GM19395 (cell line): ENCODE measurements at regions not wholly inside any gene's neighbourhood (a gene's known extent, or its start where the extent isn't known, plus 50 kb on each side); places are given as distances from the start of the nearest gene placed in this dataset.
A peak's percentile ranks its signal among the peaks of the same experiment; 100 is the strongest.
"Not testable (repeated sequence)": the region's sequence is repeated elsewhere in the genome, so short reads cannot be mapped to it uniquely, and the experiment has no call there.

Experiments
- ATAC-seq: cut with Tn5 transposase; IDR thresholded peaks from one replicate; pipeline ENCODE4 v1.9.1; 2021; ENCODE audit warnings: mild to moderate bottlenecking, moderate library complexity; ENCODE audit not compliant: unreplicated experiment

GRCh38 chr12:88366101-88366500, 214.2 kb downstream of the KITLG start:
- no peak for ATAC-seq

- ATAC-seq, result no peak
Observed at GRCh38 chr12:88367231-88367630, 213.0 kb downstream of the KITLG start.

GRCh38 chr12:88368077-88368476, 212.2 kb downstream of the KITLG start:
- ATAC-seq, result not testable (repeated sequence)

- ATAC-seq, result no peak
Observed at GRCh38 chr12:88371416-88372183, 208.7 kb downstream of the KITLG start.

- no peak for ATAC-seq
Observed at GRCh38 chr12:88375306-88376305, 204.7 kb downstream of the KITLG start.

GRCh38 chr12:88377973-88378372, 202.3 kb downstream of the KITLG start:
- ATAC-seq, result no peak

- ATAC-seq, result no peak
Observed at GRCh38 chr12:88381466-88381865, 198.8 kb downstream of the KITLG start.

- ATAC-seq, result peak; percentile 67
Observed at GRCh38 chr12:88383405-88383804, 196.9 kb downstream of the KITLG start.

- peak; percentile 47 for ATAC-seq
Observed at GRCh38 chr12:88388566-88389540, 191.4 kb downstream of the KITLG start.

GRCh38 chr12:88390811-88391210, 189.5 kb downstream of the KITLG start:
- ATAC-seq, result no peak

GRCh38 chr12:88391556-88391955, 188.7 kb downstream of the KITLG start:
- ATAC-seq, result peak; percentile 63

- no peak for ATAC-seq
Observed at GRCh38 chr12:88393017-88393767, 187.1 kb downstream of the KITLG start.

GRCh38 chr12:88398031-88398430, 182.2 kb downstream of the KITLG start:
- no peak for ATAC-seq

- no peak for ATAC-seq
Observed at GRCh38 chr12:88399811-88400210, 180.5 kb downstream of the KITLG start.

GRCh38 chr12:88400302-88400701, 180.0 kb downstream of the KITLG start:
- ATAC-seq, result no peak

- no peak for ATAC-seq
Observed at GRCh38 chr12:88401155-88401554, 179.1 kb downstream of the KITLG start.

- no peak for ATAC-seq
Observed at GRCh38 chr12:88406905-88407304, 173.4 kb downstream of the KITLG start.

- ATAC-seq, result no peak
Observed at GRCh38 chr12:88408823-88409222, 171.4 kb downstream of the KITLG start.

GRCh38 chr12:88409257-88409656, 171.0 kb downstream of the KITLG start:
- no peak for ATAC-seq

- no peak for ATAC-seq
Observed at GRCh38 chr12:88411689-88412088, 168.6 kb downstream of the KITLG start.
